MM.1S (cell line): ENCODE measurements at regions not wholly inside any gene's neighbourhood (a gene's known extent, or its start where the extent isn't known, plus 50 kb on each side); places are given as distances from the start of the nearest gene placed in this dataset.

Source experiments
- CTCF ChIP-seq: fragments of 300-600 bp; sonication (generic); IDR thresholded peaks from 2 replicates; pipeline ENCODE4 v1.5.1; 2016; ENCODE audit warnings: antibody characterized with exemption, low read length, mixed read lengths
- EZH2 ChIP-seq: fragments of 300-600 bp; sonication (generic); optimal IDR thresholded peaks from 2 replicates; pipeline ENCODE3; 2017; ENCODE audit warnings: low read depth, mild to moderate bottlenecking, antibody characterized with exemption, low read length, mixed read lengths

- TF ChIP-seq CTCF (no peak), EZH2 (no peak)
Measured at GRCh38 chr10:130440971-130441370, 304.8 kb downstream of the GLRX3 start.
